Natural killer cell (primary cell): ENCODE measurements at regions not wholly inside any gene's neighbourhood (a gene's known extent, or its start where the extent isn't known, plus 50 kb on each side); places are given as distances from the start of the nearest gene placed in this dataset.

Experiments
- ATAC-seq, 3 donors: fragments of 150-1000 bp in 2 of 3; fragments of 200-7000 bp in 1 of 3; cut with Tn5 transposase; 1 replicate in 1 of 3; 2 replicates in 2 of 3; pipeline ENCODE4 v1.10.0; 2021; ENCODE audit warnings: mild to moderate bottlenecking in 2 of 3, moderate library complexity in 2 of 3
- DNase-seq, 2 donors: peaks; one replicate each; pipeline versions ENCODE4 v3.0.0 to v3.0.0-alpha.2; 2013 to 2021; ENCODE audit warnings: mixed read lengths in 1 of 2
- H3K27ac ChIP-seq: one replicate; pipeline ENCODE4 v1.5.1; 2013; ENCODE audit warnings: mild to moderate bottlenecking, low read length
- H3K27me3 ChIP-seq: one replicate; pipeline ENCODE4 v1.6.1; 2013; ENCODE audit warnings: low read length; ENCODE audit not compliant: control insufficient read depth, insufficient read depth
- H3K36me3 ChIP-seq: one replicate; pipeline ENCODE4 v1.6.1; 2013; ENCODE audit warnings: low read length; ENCODE audit not compliant: control insufficient read depth, insufficient read depth
- H3K4me1 ChIP-seq: one replicate; pipeline ENCODE4 v1.6.1; 2013; ENCODE audit warnings: low read length; ENCODE audit not compliant: control insufficient read depth, insufficient read depth
- H3K4me3 ChIP-seq: one replicate; pipeline ENCODE4 v1.5.1; 2013; ENCODE audit warnings: low read length
- H3K9me3 ChIP-seq: one replicate; pipeline ENCODE4 v1.6.1; 2013; ENCODE audit warnings: low read length; ENCODE audit not compliant: control insufficient read depth, insufficient read depth
- H3K27ac Mint-ChIP-seq, 2 donors: one replicate each; pipeline ENCODE4 v1.8.0; 2022; ENCODE audit warnings: mild to moderate bottlenecking in 2 of 2, mixed read lengths in 2 of 2, moderate library complexity in 1 of 2
- H3K27me3 Mint-ChIP-seq, 2 donors: one replicate each; pipeline ENCODE4 v1.8.0; 2022; ENCODE audit warnings: low read depth in 2 of 2, mixed read lengths in 2 of 2
- H3K36me3 Mint-ChIP-seq: one replicate; pipeline ENCODE4 v1.8.0; 2022; ENCODE audit warnings: mixed read lengths
- H3K4me1 Mint-ChIP-seq, 2 donors: one replicate each; pipeline ENCODE4 v1.8.0; 2022; ENCODE audit warnings: mixed read lengths in 2 of 2
- H3K4me3 Mint-ChIP-seq: one replicate; pipeline ENCODE4 v1.8.0; 2022; ENCODE audit warnings: mild to moderate bottlenecking, moderate library complexity, mixed read lengths
- H3K9me3 Mint-ChIP-seq, 2 donors: one replicate each; pipeline ENCODE4 v1.8.0; 2022; ENCODE audit warnings: mixed read lengths in 2 of 2
- CTCF ChIP-seq: fragments of 200-600 bp; IDR thresholded peaks from one replicate; pipeline ENCODE4 v1.8.0; 2022; ENCODE audit warnings: antibody characterized with exemption
- WGBS: methylation state at CpG from one replicate; pipeline ENCODE4 v1.1.7; 2013; ENCODE audit warnings: missing lambda C conversion rate; ENCODE audit not compliant: insufficient coverage; 5-methylcytosine and 5-hydroxymethylcytosine counted together
- intact Hi-C: fragments of 100-400 bp; cut with micrococcal nuclease; formaldehyde crosslinking; loops from one replicate; pipeline ENCODE4 v1.14.2; 2022

- TF ChIP-seq CTCF, result no peak
- ATAC-seq (no peak), DNase-seq (peak in 1 of 2 donors; percentile 63)
- Histone ChIP-seq H3K36me3 (no peaks in the 10 kb centered on the region), H3K4me3 (no peak overlapping the region), H3K4me1 (peaks cover 43% of the 10 kb centered on the region), H3K9me3 (no peaks in the 10 kb centered on the region), H3K27ac (no peak overlapping the region), H3K27me3 (no peaks in the 10 kb centered on the region)
- Mint-ChIP-seq H3K4me3 (no peak overlapping the region), H3K36me3 (no peaks in the 10 kb centered on the region), H3K27me3 (peaks cover 0 to 3% of the 10 kb centered on the region in 2 donors), H3K27ac (no peak overlapping the region), H3K9me3 (no peaks in the 10 kb centered on the region), H3K4me1 (peaks cover 10 to 14% of the 10 kb centered on the region in 2 donors)
- intact Hi-C loops, result no loop called here
- 75% methylated on average over 9 of the region's 9 CpGs for whole genome bisulfite sequencing
These were observed 118.1 kb upstream of the LYZL2 start for GRCh38 chr10:30747633-30748032.

DNA sequence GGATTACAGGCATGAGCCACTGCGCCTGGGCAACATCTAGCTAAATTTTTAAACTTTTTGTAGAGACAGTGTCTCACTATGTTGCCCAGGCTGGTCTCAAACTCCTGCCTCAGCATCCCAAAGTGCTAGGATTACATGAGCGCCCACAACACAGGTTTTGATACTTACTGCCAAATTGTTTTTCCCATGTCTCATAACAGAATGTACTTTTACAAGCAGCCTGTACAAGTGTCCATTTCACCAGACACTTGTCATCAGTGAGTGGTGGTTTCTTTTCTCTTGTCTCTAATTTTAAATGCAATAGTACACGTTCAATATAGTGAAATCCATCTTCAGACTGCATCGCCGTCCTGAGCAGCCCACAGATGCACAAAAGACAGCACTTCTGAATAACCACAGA lies 116.4 kb upstream of the LYZL2 start:
- no peaks in the 10 kb centered on the region for H3K36me3 ChIP-seq
- Mint-ChIP-seq H3K36me3 (no peaks in the 10 kb centered on the region), H3K9me3 (no peaks in the 10 kb centered on the region), H3K4me3 (no peak overlapping the region), H3K27ac (no peak overlapping the region), H3K27me3 (peaks cover 0 to 3% of the 10 kb centered on the region in 2 donors), H3K4me1 (peaks cover 2 to 10% of the 10 kb centered on the region in 2 donors)
- H3K9me3 ChIP-seq, result no peaks in the 10 kb centered on the region
- ATAC-seq (no peak), DNase-seq (no peak)
- H3K4me1 ChIP-seq, result peaks cover 27% of the 10 kb centered on the region
- H3K27me3 ChIP-seq, result no peaks in the 10 kb centered on the region
- no peak for TF ChIP-seq CTCF
- no peak overlapping the region for H3K4me3 ChIP-seq
- WGBS, result 62% methylated on average over 5 of the region's 5 CpGs
- H3K27ac ChIP-seq, result no peak overlapping the region
- intact Hi-C loops, result no loop called here

- Mint-ChIP-seq H3K4me1 (no peaks in the 10 kb centered on the region), H3K27me3 (peaks cover 0 to 3% of the 10 kb centered on the region in 2 donors), H3K27ac (no peak overlapping the region), H3K36me3 (no peaks in the 10 kb centered on the region), H3K4me3 (no peak overlapping the region), H3K9me3 (no peaks in the 10 kb centered on the region)
- H3K36me3 ChIP-seq, result no peaks in the 10 kb centered on the region
- ATAC-seq, result no peak
- H3K4me1 ChIP-seq, result peaks cover 8% of the 10 kb centered on the region
- no peak for DNase-seq
- no peaks in the 10 kb centered on the region for H3K27me3 ChIP-seq
- H3K9me3 ChIP-seq, result no peaks in the 10 kb centered on the region
- WGBS, result no CpG with 5 or more reads among the region's 1 CpG
- intact Hi-C loops, result no loop called here
- H3K4me3 ChIP-seq, result no peak overlapping the region
- TF ChIP-seq CTCF, result no peak
- no peak overlapping the region for H3K27ac ChIP-seq
These were observed 114.6 kb upstream of the LYZL2 start for GRCh38 chr10:30744106-30744505.

GRCh38 chr10:30743586-30743985 lies 114.0 kb upstream of the LYZL2 start:
- Histone ChIP-seq H3K27me3 (no peaks in the 10 kb centered on the region), H3K4me3 (no peak overlapping the region), H3K27ac (no peak overlapping the region), H3K9me3 (no peaks in the 10 kb centered on the region), H3K4me1 (peaks cover 3% of the 10 kb centered on the region), H3K36me3 (no peaks in the 10 kb centered on the region)
- Mint-ChIP-seq H3K36me3 (no peaks in the 10 kb centered on the region), H3K4me1 (no peaks in the 10 kb centered on the region), H3K27ac (no peak overlapping the region), H3K27me3 (peaks cover 0 to 3% of the 10 kb centered on the region in 2 donors), H3K9me3 (no peaks in the 10 kb centered on the region), H3K4me3 (no peak overlapping the region)
- DNase-seq (no peak), ATAC-seq (peak in 1 of 3 donors; percentile 21)
- no peak for TF ChIP-seq CTCF
- WGBS, result 82% methylated on average over 3 of the region's 3 CpGs
- intact Hi-C loops, result no loop called here
